ENCODE measurements at regions not wholly inside any gene's neighbourhood (a gene's known extent, or its start where the extent isn't known, plus 50 kb on each side); places are given as distances from the start of the nearest gene placed in this dataset.

- TF ChIP-seq POLR2A (IDR thresholded peaks at IDR 0.05) (no peak), EP300 (IDR thresholded peaks at IDR 0.05) (no peak)
- TF ChIP-seq, protein P1, sequence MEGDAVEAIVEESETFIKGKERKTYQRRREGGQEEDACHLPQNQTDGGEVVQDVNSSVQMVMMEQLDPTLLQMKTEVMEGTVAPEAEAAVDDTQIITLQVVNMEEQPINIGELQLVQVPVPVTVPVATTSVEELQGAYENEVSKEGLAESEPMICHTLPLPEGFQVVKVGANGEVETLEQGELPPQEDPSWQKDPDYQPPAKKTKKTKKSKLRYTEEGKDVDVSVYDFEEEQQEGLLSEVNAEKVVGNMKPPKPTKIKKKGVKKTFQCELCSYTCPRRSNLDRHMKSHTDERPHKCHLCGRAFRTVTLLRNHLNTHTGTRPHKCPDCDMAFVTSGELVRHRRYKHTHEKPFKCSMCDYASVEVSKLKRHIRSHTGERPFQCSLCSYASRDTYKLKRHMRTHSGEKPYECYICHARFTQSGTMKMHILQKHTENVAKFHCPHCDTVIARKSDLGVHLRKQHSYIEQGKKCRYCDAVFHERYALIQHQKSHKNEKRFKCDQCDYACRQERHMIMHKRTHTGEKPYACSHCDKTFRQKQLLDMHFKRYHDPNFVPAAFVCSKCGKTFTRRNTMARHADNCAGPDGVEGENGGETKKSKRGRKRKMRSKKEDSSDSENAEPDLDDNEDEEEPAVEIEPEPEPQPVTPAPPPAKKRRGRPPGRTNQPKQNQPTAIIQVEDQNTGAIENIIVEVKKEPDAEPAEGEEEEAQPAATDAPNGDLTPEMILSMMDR (IDR thresholded peaks at IDR 0.05) = no peak
These were observed 114.9 kb upstream of the SMIM31 start for GRCh38 chr4:164639001-164639400.

All from suprapubic skin (tissue), 3 donors.